K562 (cell line): ENCODE measurements at regions not wholly inside any gene's neighbourhood (a gene's known extent, or its start where the extent isn't known, plus 50 kb on each side); places are given as distances from the start of the nearest gene placed in this dataset.

Experiments used
- ETV5 ChIP-seq: sonication (generic); formaldehyde crosslinking; IDR thresholded peaks from 2 replicates; pipeline ENCODE4 v1.4.0; 2020; ENCODE audit warnings: low read depth, mild to moderate bottlenecking, missing genetic modification reagents
- JUN ChIP-seq, 2 experiments: sonication (generic) in 1 of 2; formaldehyde crosslinking in 1 of 2; IDR thresholded peaks; 2 replicates each; pipeline versions ENCODE4 v1.6.1 to v1.8.0; 2012 to 2022; ENCODE audit warnings: borderline replicate concordance in 2 of 2, mild to moderate bottlenecking in 2 of 2, improper control_type of control experiment in 1 of 2, low read depth in 1 of 2, low read length in 1 of 2, missing genetic modification reagents in 1 of 2
- KAT8 ChIP-seq: fragments of 450-650 bp; IDR thresholded peaks from 2 replicates; pipeline ENCODE4 v1.6.1; 2016; ENCODE audit warnings: low read depth, mild to moderate bottlenecking
- MEIS2 ChIP-seq: fragments of 450-650 bp; IDR thresholded peaks from 2 replicates; pipeline ENCODE4 v1.6.1; 2014; ENCODE audit warnings: mild to moderate bottlenecking; ENCODE audit not compliant: partially characterized antibody
- NFYB ChIP-seq: IDR thresholded peaks from 2 replicates; pipeline ENCODE4 v1.6.1; 2011; ENCODE audit warnings: mild to moderate bottlenecking, moderate library complexity; ENCODE audit not compliant: insufficient read length; ENCODE audit errors: extremely low read depth
- PHF20 ChIP-seq: fragments of 450-650 bp; IDR thresholded peaks from 2 replicates; pipeline ENCODE4 v1.6.1; 2018; ENCODE audit not compliant: partially characterized antibody
- PHF8 ChIP-seq: fragments of 200-600 bp; sonication (generic); IDR thresholded peaks from 2 replicates; pipeline ENCODE4 v1.6.1; 2012; ENCODE audit warnings: mixed run types, mild to moderate bottlenecking, inconsistent platforms, low read length, moderate library complexity, borderline replicate concordance
- PPARD ChIP-seq: fragments of 250-450 bp; sonication (Bioruptor Pico); IDR thresholded peaks from 2 replicates; pipeline ENCODE4 v1.8.0; 2022; ENCODE audit warnings: inconsistent platforms, mild to moderate bottlenecking, moderate library complexity
- SMARCE1 ChIP-seq: fragments of 450-650 bp; IDR thresholded peaks from 2 replicates; pipeline ENCODE4 v1.7.1; 2016; ENCODE audit warnings: mild to moderate bottlenecking
- ZKSCAN1 ChIP-seq: fragments of 150-350 bp; IDR thresholded peaks from 2 replicates; pipeline ENCODE4 v1.6.1; 2016; ENCODE audit warnings: low read depth, low read length
- ZNF23 ChIP-seq: fragments of 250-450 bp; sonication (Bioruptor Pico); IDR thresholded peaks from 2 replicates; pipeline ENCODE4 v1.4.0; 2020; ENCODE audit warnings: mild to moderate bottlenecking
- ZNF764 ChIP-seq: fragments of 250-450 bp; sonication (Bioruptor Pico); IDR thresholded peaks from 2 replicates; pipeline ENCODE4 v1.4.0; 2020; ENCODE audit warnings: low read depth, mild to moderate bottlenecking, moderate library complexity
- ZNF77 ChIP-seq: fragments of 250-450 bp; sonication (Bioruptor Pico); IDR thresholded peaks from 2 replicates; pipeline ENCODE4 v1.5.0; 2020
- TF ChIP-seq, protein P1 (sequence below): sonication (generic); formaldehyde crosslinking; IDR thresholded peaks from 2 replicates; pipeline ENCODE4 v1.8.0; 2023; ENCODE audit warnings: mild to moderate bottlenecking, missing genetic modification reagents
- TF ChIP-seq, protein P2 (sequence below), 2 experiments: fragments of 250-450 bp in 1 of 2; fragments of 450-650 bp in 1 of 2; sonication (Bioruptor Pico) in 1 of 2; IDR thresholded peaks; 2 replicates each; pipeline versions ENCODE4 v1.6.1 to v1.8.0; 2016 to 2021; ENCODE audit warnings: mild to moderate bottlenecking in 2 of 2, moderate library complexity in 2 of 2, missing compliant biosample characterization in 1 of 2, missing genetic modification characterization in 1 of 2
- TF ChIP-seq, protein P3 (sequence below): fragments of 250-450 bp; sonication (Bioruptor Pico); IDR thresholded peaks from 2 replicates; pipeline ENCODE4 v1.5.0; 2021; ENCODE audit warnings: mild to moderate bottlenecking, borderline replicate concordance
- TF ChIP-seq, protein P4 (sequence below): fragments of 250-450 bp; sonication (Bioruptor Pico); IDR thresholded peaks from 2 replicates; pipeline ENCODE4 v1.8.0; 2021; ENCODE audit warnings: moderate library complexity, mild to moderate bottlenecking, inconsistent platforms
- TF ChIP-seq, protein P5 (sequence below): fragments of 200-800 bp; sonication (Bioruptor generic); IDR thresholded peaks from 2 replicates; pipeline ENCODE4 v1.6.1; 2017; ENCODE audit warnings: missing genetic modification characterization, missing compliant biosample characterization

DNA sequence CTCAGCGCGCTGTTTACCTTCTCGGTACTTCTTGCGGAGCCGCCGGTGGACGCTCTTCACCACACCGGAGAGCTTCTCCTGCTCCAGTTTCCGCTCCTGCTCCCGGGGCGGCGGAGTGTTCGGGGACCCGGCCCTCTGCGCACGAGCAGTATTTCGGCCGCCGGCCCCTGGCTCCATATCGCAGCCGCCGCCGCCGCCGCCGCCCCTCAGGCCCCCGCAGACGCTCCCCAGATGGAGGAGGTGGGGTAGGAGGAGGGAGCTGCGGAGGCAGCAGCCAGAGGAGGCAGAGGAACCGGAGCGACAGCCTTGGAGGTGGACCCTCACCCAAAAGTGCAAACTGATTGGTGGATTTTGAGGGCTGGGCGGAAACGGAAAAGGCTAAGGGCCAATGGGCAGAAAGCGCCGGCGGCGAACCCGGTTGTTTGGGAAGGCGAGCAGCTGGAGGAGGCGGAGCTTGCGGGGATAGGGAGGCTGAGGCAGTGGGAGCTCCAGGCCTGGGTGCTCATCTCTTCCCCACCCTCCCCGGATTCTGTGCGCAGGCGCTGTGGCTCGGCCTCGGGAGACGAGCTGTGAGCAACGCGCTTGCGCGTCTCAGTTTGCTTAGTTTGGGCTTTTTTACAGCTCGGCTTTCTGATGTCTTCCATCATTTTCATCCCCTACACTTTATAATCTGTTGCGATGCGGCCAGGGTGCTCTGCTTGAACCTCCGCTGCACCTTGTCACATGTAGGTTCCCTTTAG is 146.9 kb downstream of the GPR85 start (continued):
- TF ChIP-seq, protein P1, sequence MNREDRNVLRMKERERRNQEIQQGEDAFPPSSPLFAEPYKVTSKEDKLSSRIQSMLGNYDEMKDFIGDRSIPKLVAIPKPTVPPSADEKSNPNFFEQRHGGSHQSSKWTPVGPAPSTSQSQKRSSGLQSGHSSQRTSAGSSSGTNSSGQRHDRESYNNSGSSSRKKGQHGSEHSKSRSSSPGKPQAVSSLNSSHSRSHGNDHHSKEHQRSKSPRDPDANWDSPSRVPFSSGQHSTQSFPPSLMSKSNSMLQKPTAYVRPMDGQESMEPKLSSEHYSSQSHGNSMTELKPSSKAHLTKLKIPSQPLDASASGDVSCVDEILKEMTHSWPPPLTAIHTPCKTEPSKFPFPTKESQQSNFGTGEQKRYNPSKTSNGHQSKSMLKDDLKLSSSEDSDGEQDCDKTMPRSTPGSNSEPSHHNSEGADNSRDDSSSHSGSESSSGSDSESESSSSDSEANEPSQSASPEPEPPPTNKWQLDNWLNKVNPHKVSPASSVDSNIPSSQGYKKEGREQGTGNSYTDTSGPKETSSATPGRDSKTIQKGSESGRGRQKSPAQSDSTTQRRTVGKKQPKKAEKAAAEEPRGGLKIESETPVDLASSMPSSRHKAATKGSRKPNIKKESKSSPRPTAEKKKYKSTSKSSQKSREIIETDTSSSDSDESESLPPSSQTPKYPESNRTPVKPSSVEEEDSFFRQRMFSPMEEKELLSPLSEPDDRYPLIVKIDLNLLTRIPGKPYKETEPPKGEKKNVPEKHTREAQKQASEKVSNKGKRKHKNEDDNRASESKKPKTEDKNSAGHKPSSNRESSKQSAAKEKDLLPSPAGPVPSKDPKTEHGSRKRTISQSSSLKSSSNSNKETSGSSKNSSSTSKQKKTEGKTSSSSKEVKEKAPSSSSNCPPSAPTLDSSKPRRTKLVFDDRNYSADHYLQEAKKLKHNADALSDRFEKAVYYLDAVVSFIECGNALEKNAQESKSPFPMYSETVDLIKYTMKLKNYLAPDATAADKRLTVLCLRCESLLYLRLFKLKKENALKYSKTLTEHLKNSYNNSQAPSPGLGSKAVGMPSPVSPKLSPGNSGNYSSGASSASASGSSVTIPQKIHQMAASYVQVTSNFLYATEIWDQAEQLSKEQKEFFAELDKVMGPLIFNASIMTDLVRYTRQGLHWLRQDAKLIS (CRISPR knock-in tag) = no peak
- TF ChIP-seq KAT8 = no peak
- 0 out of 2 replicates have a peak, but pooled peaks have one; percentile 31 for TF ChIP-seq ETV5 (CRISPR knock-in tag)
- TF ChIP-seq SMARCE1 = 0 out of 2 replicates have a peak, but pooled peaks have one; percentile 39
- no peak for TF ChIP-seq PPARD
- peak; percentile 48 for TF ChIP-seq PHF20
- TF ChIP-seq, protein P2, sequence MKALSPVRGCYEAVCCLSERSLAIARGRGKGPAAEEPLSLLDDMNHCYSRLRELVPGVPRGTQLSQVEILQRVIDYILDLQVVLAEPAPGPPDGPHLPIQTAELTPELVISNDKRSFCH (CRISPR knock-in tag; IDR thresholded peaks at IDR 0.05) = no peak
- TF ChIP-seq, protein P2 (tag; IDR thresholded peaks at IDR 0.05) = no peak
- TF ChIP-seq ZNF764 (CRISPR knock-in tag) = 0 out of 2 replicates have a peak, but pooled peaks have one; percentile 14
- TF ChIP-seq NFYB = peak; percentile 93
- 0 out of 2 replicates have a peak, but pooled peaks have one; percentile 15 for TF ChIP-seq ZKSCAN1
- no peak for TF ChIP-seq ZNF77 (CRISPR knock-in tag)
- peak; percentile 81 for TF ChIP-seq PHF8
- TF ChIP-seq ZNF23 (CRISPR knock-in tag) = peak; percentile 64; the same call in 1 of the 2 replicates
- TF ChIP-seq, protein P3, sequence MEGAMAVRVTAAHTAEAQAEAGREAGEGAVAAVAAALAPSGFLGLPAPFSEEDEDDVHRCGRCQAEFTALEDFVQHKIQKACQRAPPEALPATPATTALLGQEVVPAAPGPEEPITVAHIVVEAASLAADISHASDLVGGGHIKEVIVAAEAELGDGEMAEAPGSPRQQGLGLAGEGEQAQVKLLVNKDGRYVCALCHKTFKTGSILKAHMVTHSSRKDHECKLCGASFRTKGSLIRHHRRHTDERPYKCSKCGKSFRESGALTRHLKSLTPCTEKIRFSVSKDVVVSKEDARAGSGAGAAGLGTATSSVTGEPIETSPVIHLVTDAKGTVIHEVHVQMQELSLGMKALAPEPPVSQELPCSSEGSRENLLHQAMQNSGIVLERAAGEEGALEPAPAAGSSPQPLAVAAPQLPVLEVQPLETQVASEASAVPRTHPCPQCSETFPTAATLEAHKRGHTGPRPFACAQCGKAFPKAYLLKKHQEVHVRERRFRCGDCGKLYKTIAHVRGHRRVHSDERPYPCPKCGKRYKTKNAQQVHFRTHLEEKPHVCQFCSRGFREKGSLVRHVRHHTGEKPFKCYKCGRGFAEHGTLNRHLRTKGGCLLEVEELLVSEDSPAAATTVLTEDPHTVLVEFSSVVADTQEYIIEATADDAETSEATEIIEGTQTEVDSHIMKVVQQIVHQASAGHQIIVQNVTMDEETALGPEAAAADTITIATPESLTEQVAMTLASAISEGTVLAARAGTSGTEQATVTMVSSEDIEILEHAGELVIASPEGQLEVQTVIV (CRISPR knock-in tag) = no peak
- TF ChIP-seq, protein P4, sequence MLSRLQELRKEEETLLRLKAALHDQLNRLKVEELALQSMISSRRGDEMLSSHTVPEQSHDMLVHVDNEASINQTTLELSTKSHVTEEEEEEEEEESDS (CRISPR knock-in tag) = no peak
- peak; percentile 94 for TF ChIP-seq MEIS2
- TF ChIP-seq, protein P5, sequence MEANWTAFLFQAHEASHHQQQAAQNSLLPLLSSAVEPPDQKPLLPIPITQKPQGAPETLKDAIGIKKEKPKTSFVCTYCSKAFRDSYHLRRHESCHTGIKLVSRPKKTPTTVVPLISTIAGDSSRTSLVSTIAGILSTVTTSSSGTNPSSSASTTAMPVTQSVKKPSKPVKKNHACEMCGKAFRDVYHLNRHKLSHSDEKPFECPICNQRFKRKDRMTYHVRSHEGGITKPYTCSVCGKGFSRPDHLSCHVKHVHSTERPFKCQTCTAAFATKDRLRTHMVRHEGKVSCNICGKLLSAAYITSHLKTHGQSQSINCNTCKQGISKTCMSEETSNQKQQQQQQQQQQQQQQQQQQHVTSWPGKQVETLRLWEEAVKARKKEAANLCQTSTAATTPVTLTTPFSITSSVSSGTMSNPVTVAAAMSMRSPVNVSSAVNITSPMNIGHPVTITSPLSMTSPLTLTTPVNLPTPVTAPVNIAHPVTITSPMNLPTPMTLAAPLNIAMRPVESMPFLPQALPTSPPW (CRISPR knock-in tag) = peak; percentile 87
- 0 out of 2 replicates have a peak, but pooled peaks have one; percentile 11 for TF ChIP-seq JUN (IDR thresholded peaks at IDR 0.05; ENCODE audit: borderline replicate concordance, low read depth, low read length)
- TF ChIP-seq JUN (CRISPR knock-in tag; IDR thresholded peaks at IDR 0.05; ENCODE audit: borderline replicate concordance) = 0 out of 2 replicates have a peak, but pooled peaks have one; percentile 1
